ENCODE measurements at regions not wholly inside any gene's neighbourhood (a gene's known extent, or its start where the extent isn't known, plus 50 kb on each side); places are given as distances from the start of the nearest gene placed in this dataset.

DNA sequence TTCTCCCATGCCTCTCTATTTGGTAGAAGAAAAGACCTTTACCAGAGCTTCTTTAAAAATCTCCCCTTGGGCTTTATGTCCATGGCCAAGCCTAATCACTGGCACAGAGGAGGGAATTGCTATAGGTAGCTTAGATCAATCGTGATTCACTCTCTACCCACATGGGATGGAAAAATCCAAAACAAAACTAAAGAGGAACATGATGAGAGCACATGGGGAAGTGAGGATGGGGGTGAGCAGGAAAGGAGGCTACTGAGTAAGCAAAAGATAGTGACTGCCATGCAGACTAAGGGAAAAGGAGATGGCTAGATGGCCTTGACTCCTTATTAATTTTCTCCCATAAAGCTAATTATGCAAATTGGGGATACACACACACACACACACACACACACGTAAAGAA is 201.2 kb downstream of the HS3ST3A1 start:
- H3K27ac ChIP-seq, result no peak overlapping the region
- WGBS, 5 donors, result 65 to 68% (median 66%) methylated on average over 2 of the region's 2 CpGs
- no peak overlapping the region for H3K4me3 ChIP-seq
- TF ChIP-seq POLR2A (IDR thresholded peaks at IDR 0.05) (no peak), POLR2AphosphoS5 (IDR thresholded peaks at IDR 0.05) (no peak)
- TF ChIP-seq, protein P1, sequence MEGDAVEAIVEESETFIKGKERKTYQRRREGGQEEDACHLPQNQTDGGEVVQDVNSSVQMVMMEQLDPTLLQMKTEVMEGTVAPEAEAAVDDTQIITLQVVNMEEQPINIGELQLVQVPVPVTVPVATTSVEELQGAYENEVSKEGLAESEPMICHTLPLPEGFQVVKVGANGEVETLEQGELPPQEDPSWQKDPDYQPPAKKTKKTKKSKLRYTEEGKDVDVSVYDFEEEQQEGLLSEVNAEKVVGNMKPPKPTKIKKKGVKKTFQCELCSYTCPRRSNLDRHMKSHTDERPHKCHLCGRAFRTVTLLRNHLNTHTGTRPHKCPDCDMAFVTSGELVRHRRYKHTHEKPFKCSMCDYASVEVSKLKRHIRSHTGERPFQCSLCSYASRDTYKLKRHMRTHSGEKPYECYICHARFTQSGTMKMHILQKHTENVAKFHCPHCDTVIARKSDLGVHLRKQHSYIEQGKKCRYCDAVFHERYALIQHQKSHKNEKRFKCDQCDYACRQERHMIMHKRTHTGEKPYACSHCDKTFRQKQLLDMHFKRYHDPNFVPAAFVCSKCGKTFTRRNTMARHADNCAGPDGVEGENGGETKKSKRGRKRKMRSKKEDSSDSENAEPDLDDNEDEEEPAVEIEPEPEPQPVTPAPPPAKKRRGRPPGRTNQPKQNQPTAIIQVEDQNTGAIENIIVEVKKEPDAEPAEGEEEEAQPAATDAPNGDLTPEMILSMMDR (IDR thresholded peaks at IDR 0.05 in 8 of 11, conservative IDR thresholded peaks at IDR 0.05 in 3 of 11), result no peak
- no peaks in the 10 kb centered on the region for H3K27me3 ChIP-seq (replicated peaks in 1 of 7)
- intact Hi-C loops (cut with DNase I; ENCODE audit: low total_unique reads), result no loop called here
- peaks cover 0 to 18% (median 6%) of the 10 kb centered on the region in 6 donors for H3K4me1 ChIP-seq
- no peaks in the 10 kb centered on the region for H3K9me3 ChIP-seq
- no peaks in the 10 kb centered on the region for H3K36me3 ChIP-seq
- no peak for DNase-seq

DNA sequence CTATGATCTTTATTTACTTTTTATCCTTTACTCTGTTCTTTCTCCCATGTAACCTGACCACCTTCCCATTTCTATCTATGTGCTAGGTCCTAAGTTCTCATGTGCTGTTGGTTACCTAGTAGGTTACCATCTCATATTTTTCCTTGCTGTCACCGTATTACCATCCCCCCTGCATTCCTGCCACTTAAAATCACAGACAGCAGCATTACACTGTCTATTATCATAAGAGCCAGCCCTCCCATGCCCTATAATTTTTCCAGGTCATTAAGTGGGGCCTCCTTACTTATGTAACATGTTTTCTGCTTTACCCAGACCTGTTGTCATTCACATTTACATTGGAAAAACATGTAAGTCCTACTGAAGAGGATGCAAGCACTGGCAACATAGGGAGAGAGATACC is 202.9 kb downstream of the HS3ST3A1 start:
- Histone ChIP-seq H3K4me3 (no peak overlapping the region), H3K36me3 (no peaks in the 10 kb centered on the region), H3K27me3 (replicated peaks in 1 of 7) (no peaks in the 10 kb centered on the region), H3K9me3 (no peaks in the 10 kb centered on the region), H3K4me1 (peaks cover 0 to 3% (median 0%) of the 10 kb centered on the region in 6 donors), H3K27ac (no peak overlapping the region)
- no peak for DNase-seq
- WGBS, 5 donors, result 81 to 94% (median 87%) methylated on average over 1 of the region's 1 CpG
- intact Hi-C loops (cut with DNase I; ENCODE audit: low total_unique reads), result no loop called here
- TF ChIP-seq POLR2AphosphoS5 (IDR thresholded peaks at IDR 0.05), result no peak
- TF ChIP-seq, protein P1 (IDR thresholded peaks at IDR 0.05 in 8 of 11, conservative IDR thresholded peaks at IDR 0.05 in 3 of 11), result no peak
- no peak for TF ChIP-seq POLR2A (IDR thresholded peaks at IDR 0.05)

DNA sequence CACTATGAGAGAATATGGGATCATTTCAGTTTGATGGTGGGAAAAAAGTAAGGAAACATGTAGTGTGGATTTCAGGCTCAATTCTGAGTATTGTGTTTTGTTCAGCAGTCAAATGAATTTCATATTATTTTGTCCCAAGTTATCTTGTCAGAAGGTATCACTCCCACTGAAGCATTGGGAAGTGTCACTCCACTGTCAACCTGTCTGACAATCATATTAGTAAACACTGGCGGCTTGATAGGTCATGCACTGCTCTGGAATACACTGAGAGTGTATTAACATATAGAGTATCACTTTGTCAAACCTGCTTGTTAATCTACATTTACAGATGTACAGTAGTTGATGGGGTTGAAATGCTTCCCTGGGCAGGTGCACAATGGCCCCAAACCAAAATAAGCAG is 203.6 kb downstream of the HS3ST3A1 start:
- intact Hi-C loops (cut with DNase I; ENCODE audit: low total_unique reads), result no loop called here
- WGBS, 5 donors, result 88 to 100% (median 95%) methylated on average over 1 of the region's 1 CpG
- H3K4me3 ChIP-seq, result no peak overlapping the region

DNA sequence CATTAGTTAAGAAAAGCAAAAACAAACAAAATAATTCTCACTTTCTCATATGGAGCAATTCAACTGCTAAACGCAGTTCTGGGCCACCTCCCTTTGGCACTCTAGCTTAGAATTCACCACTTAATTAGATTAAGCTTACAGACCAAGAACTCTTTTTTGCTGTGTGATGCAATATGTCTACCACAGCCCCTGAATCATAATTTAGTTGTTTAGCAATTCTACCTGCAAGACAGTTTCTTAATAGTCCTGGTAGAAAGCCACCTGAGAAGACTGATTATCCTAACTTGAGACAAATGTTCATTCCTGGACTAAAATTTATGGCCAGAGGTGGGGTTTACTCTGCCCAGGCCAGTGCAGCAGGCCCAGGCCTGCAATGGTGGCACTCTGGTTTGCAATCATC is 205.9 kb downstream of the HS3ST3A1 start:
- WGBS, 5 donors, result 52 to 85% (median 68%) methylated on average over 1 of the region's 1 CpG
- H3K9me3 ChIP-seq, result no peaks in the 10 kb centered on the region
- intact Hi-C loops (cut with DNase I; ENCODE audit: low total_unique reads), result no loop called here
- peaks cover 0 to 3% (median 0%) of the 10 kb centered on the region in 6 donors for H3K4me1 ChIP-seq
- TF ChIP-seq POLR2A (IDR thresholded peaks at IDR 0.05) (no peak), POLR2AphosphoS5 (IDR thresholded peaks at IDR 0.05) (no peak)
- TF ChIP-seq, protein P1 (IDR thresholded peaks at IDR 0.05 in 8 of 11, conservative IDR thresholded peaks at IDR 0.05 in 3 of 11), result no peak
- no peaks in the 10 kb centered on the region for H3K27me3 ChIP-seq (replicated peaks in 1 of 7)
- H3K27ac ChIP-seq, result peak overlapping the region in 6 of 8 donors; percentile 4 to 70 (median 44)
- H3K36me3 ChIP-seq, result no peaks in the 10 kb centered on the region
- no peak for DNase-seq
- H3K4me3 ChIP-seq, result no peak overlapping the region

More for the DNA sequence above, 203.6 kb downstream of the HS3ST3A1 start:
- Histone ChIP-seq H3K4me1 (peaks cover 0 to 3% (median 0%) of the 10 kb centered on the region in 6 donors), H3K36me3 (no peaks in the 10 kb centered on the region), H3K27me3 (replicated peaks in 1 of 7) (no peaks in the 10 kb centered on the region), H3K9me3 (no peaks in the 10 kb centered on the region), H3K27ac (no peak overlapping the region)
- no peak for TF ChIP-seq POLR2A (IDR thresholded peaks at IDR 0.05)
- TF ChIP-seq POLR2AphosphoS5 (IDR thresholded peaks at IDR 0.05), result no peak
- TF ChIP-seq, protein P1 (IDR thresholded peaks at IDR 0.05 in 8 of 11, conservative IDR thresholded peaks at IDR 0.05 in 3 of 11), result no peak
- DNase-seq, result no peak

Measured in spleen (tissue), 11 donors.